Middle frontal gyrus (tissue), 1 donor: ENCODE measurements at regions not wholly inside any gene's neighbourhood (a gene's known extent, or its start where the extent isn't known, plus 50 kb on each side); places are given as distances from the start of the nearest gene placed in this dataset.
"Not testable (repeated sequence)": the region's sequence is repeated elsewhere in the genome, so short reads cannot be mapped to it uniquely, and the experiment has no call there.

Experiments
- DNase-seq: peaks from one replicate; pipeline ENCODE4 v3.0.0-alpha.2; 2015; ENCODE audit warnings: low spot score; ENCODE audit errors: extremely low spot score

DNA sequence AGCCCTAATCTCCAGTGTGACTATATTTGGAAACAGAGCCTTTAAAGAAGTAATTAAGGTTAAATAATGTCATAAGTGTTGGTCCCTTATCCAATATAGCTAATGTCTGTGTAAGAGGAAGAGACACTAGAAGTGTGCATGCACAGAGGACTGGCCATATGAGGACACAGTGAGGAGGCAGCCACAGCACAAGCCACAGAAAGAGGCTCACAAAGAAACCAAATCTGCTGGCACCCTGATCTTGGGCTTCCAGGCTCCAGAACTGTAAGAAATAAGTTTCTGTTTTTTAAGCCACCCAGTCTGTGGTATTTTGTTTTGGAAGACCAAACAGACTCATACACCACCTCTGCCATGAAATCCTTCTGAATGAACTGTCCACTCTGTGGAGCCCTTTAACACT lies 186.4 kb upstream of the SLC39A10 start:
- no peak for DNase-seq

DNA sequence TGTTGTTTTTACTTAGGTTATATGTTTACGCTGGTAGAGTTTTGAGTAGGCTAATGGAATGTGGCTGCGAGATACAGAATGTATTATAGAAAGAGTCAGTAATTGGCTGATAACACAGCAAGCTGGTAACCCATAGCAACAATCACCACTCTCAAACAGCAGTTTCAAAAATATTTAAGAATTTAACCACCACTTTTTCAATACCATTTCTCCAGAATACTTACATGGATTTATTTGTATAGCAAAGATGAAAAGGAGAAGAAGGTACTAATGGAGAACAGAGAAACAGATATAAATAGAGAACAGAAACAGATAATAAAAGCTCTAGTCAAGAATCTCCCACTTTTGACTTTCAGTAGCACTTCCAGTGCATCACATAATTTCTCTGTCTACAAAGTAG lies 188.3 kb upstream of the SLC39A10 start:
- DNase-seq, result no peak

DNA sequence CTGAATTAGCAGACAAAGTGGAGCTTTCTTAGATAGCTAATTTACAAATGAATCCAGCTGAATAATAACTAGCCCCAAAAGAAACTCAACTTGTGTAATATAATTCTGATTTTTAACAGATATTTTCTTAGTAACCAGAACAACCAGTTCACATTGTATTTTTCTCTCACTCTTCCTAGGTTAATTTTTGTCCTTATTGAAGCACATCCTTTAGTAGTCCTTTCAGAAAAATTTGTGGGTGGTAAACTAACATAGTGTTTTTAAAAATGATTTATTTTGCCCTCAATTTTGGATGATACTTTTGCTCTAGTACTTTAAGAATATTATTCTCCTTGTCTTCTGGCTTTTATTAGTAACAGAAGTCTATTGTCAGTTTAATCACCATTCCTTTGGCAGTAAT lies 190.6 kb upstream of the SLC39A10 start:
- no peak for DNase-seq

DNA sequence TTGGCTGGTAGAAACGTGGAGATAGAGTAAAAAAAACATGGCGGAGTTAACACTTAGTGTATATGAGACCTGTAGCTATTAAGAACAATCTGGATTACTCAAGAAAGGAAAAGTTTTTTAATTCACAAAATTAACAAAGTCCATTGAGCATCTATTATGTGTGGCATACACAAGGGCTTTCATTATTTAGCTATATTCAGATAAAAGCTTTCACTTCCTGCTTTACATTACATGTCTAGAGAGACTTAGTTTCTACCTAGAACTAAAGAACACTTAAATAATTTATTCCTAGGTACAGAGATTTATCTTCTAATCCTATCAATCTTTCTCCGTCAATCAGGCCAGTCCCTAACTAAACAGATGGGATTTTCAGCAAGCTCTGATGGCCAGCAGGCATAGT lies 196.0 kb upstream of the SLC39A10 start:
- DNase-seq, result no peak

DNA sequence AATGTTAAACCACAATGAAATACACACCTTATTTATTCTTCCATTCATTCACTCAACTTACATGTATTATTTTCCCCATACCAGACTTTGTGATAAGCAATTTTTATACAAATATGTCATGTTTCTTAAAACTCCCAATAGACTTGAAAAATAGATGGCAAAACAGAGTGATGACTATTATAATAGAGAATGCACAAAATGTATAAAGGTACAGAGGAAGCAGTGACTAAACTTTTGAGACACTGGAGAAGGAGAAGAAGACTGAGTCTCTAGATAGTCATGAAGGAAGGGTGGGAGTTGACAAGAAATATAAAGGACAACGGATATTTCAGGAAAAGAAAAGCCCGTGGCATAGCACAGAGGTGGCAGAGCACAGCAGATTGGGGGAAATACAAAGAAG lies 198.1 kb upstream of the SLC39A10 start:
- no peak for DNase-seq

DNA sequence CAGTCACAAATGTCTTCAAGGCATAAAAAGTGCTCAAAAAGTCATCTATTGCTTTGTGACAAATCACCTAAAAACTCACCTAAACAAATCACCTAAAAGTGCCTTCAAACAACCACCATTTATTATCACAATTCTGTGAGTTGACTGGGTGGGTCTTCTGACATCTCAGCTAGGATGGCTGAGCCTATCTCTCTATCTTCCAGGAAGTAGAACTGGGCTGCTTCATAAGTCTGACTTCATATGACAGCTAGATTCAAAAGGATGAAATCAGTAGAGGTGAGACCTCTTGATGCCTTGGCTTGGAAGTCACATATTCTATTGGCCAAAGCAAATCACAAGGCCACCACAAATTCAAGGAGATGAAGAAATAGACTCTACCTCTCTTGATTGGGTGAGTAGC lies 199.2 kb upstream of the SLC39A10 start:
- no peak for DNase-seq

DNA sequence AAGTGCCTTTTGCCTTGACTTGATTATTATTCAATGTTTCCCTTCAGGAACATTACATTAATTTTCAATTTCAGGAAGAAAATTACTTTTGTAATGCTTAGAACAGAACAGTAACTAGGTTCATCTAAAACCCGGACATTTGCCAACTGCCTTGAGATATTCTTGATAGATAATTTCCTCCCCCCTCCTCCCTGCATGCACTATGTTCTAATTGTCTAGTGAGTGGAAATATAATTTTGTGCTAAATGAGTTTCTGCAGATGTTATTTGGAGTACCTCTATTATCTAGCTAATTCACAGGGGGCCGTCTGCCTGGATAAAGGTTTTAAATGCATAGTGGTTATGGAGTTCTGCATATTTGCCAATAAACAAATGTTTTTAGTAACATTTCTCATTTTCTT lies 200.3 kb upstream of the SLC39A10 start:
- DNase-seq, result no peak

DNA sequence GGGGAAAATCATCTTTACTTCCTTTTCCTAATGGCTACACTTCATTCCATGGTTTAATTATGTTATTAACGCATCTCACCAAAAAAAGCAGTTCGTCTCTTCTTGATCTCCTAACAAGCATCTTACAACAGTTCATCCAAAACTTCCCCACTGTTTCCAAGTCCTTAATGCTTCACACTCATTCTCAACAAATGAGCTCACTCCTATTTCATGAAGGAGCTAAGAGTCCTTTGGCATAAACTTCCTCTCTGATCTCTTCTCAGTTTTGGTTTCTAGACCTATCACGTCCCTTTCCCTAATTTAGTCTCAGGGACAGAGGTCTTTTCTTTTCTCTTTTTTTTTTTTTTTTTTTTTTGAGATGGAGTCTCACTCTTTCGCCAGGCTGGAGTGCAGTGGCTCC lies 205.9 kb upstream of the SLC39A10 start:
- no peak for DNase-seq

DNA sequence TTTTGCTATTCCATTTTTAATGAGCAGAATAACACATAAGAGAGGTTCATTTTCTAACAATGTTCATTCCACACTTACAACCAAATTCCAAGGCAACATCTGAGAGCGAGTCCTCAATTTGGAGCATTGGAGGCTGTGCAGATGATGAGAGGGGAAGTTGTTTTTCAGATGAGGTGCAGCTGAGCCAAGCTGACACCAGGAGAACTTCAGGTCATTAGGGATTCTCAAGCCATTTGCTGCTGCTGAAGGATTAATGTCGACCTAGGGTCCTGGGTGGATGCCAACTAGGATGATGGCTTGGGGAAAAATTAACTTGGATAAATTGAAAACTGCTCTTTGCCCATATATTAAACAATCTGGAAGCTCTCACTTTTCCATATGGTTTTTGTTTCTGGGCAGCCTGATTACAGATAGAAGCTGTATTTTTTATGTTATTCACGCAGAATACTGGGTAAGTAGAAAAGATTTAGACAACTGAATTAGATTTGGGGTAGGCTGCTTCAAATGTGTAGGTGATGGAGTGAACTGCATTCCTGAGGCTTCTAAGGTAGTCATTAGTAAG lies 206.4 kb upstream of the SLC39A10 start:
- no peak for DNase-seq

DNA sequence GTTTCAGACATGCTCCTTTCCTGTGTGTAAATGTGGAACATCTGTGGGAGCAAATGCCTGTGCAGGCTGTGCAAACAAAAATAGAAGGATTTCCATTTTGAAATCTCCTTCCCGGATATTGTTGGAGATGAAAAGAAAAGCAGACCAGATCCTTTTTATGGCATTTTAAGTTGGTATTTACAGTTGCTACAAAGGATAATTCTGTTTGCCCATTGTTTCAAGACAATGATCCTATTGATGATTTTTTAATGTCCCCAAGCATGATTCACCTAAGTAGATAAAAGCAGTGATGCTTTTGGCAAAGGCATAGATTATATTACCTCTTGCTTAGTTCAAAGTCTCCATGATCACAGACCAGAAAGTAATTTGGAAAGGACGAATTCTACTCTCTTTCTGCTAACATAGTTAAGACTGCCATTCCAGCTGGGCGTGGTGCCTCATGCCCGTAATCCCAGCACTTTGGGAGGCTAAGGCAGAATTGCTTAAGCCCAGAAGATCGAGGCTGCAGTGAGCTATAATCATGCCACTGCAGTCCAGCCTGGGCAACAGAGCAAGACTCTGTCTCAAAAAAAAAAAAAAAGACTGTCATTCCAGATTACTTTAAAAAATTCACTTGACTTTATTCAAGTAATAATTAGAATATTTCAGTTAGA lies 209.6 kb upstream of the SLC39A10 start:
- no peak for DNase-seq

DNA sequence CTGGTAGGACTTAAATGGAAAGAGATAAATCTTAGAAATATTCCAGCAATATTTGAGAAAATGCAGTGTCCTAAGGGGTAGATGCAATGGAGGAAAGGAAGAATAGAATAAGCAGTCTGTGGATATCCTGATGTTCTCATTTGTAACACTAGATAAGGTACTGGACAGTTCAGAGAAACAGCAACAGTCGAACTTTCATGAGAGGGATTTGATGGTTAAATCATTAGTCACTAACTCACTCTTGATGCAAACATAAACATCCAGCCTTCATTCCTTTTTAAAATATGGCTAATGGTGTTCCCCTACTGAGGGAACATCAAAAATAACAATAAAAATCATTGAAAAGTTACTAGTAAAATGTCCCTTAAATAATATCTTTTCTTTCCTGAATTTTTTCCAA lies 211.4 kb upstream of the SLC39A10 start:
- no peak for DNase-seq

DNA sequence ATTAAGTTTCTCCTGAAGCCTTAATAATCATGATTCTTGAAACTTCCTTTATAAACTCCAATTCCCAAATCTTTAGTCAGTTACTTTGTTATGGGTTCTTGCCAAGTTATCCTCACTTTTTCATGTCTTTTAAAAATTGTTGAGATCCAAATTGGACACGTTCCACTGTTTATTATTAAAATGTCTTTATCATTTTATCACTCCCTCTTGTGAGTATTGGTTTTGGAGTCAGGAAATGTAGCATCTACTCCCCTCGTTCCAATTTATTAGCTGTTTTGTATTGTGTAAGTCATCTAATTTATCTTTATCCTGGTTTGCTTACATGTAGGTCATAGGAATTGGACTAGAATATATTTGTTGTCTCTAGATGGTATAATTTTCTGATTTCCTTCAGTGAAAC lies 213.1 kb upstream of the SLC39A10 start:
- DNase-seq, result no peak

DNA sequence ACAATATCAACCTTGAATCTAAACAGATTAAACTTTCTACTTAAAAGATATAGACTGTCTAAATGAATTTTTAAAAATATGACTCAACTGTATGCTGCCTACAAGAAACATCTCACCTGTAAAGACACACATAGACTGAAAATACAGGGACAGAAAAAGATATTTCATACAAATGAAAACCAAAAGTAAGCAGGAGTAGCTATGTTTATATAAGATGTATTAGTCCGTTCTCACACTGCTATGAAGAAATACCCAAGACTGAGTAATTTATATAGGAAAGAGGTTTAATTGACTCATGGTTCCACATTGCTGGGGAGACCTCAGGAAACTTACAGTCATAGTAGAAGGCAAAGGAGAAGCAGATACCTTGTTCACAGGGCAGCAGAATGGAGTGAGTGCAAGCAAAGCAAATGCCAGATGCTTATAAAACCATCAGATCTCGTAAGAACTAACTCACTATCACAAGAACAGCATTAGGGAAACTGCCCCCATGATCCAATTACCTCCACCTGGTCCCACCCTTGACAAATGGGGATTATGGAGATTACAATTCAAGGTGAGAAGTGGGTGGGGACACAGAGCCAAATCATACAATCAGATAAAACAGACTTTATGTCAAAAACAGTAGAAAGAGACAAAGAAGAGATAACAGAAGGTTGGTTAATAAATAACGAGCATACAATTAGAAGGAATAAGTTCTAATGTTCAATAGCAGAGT lies 214.4 kb upstream of the SLC39A10 start:
- no peak for DNase-seq

DNA sequence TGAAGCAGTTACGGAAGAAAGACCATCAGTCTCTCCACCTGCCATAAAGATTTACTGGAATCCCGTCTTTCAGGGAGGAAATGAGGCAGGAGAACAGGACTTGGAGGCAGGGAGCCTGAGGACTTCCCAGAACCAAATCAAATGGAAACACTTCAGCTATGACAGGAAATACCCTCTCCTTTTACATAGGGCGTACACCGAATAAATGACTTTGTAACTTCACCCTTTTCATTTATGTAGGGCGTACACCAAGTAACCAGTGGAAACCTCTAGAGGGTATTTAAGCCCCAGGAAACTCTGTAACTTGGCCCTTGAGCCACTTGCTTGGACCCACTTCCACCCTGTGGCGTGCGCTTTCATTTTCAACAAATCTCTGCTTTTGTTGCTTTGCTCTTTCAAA lies 218.3 kb upstream of the SLC39A10 start:
- no peak for DNase-seq

DNA sequence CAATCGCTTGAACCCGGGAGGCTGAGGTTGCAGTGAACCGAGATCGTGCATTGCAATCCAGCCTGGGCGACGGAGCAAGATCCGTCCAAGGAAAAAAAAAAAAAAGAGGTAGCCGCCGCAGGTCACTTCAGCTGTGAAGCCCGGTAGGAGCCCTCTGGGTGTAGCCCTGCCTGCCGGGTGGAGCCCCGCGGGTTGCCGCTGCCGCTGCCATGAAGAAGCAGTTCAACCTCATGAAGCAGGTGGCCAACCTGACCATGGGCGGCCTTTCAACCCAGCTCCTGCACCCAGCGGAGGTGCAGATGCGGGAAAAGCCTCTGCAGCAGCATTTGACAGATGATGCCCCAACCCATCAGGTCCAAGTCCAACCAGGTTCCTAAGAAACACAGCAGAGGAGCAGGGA lies 219.5 kb upstream of the SLC39A10 start:
- no peak for DNase-seq

DNA sequence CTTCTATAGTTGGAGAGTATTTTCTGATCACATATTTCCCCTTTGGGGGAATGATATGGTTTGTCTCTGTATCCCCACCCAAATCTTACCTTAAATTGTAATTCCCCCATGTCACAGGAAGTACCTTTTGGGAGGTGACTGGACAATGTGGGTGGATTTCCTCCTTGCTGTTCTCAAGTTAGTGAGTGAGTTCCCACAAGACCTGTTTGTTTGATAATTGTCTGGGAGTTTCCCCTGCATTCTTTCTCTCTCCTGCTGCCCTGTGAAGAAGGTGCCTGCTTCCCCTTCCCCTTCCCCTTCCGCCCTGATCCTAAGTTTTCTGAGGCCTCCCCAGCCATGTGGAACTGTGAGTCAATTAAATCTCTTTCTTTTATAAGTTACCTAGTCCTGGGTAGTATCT lies 222.7 kb upstream of the SLC39A10 start:
- no peak for DNase-seq

DNA sequence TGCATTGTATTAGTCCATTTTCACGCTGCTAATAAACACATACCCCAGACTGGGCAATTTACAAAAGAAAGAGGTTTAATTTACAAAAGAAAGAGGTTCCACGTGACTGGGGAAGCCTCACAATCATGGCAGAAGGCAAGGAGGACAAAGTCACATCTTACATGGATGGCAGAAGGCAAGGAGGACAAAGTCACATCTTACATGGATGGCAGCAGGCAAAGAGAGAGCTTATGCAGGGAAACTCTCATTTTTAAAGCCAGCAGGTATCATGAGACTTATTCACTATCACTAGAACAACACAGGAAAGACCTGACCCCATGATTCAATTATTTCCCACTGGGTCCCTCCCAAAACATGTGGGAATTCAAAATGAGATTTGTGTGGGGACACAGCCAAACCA lies 223.3 kb upstream of the SLC39A10 start:
- DNase-seq, result not testable (repeated sequence)

DNA sequence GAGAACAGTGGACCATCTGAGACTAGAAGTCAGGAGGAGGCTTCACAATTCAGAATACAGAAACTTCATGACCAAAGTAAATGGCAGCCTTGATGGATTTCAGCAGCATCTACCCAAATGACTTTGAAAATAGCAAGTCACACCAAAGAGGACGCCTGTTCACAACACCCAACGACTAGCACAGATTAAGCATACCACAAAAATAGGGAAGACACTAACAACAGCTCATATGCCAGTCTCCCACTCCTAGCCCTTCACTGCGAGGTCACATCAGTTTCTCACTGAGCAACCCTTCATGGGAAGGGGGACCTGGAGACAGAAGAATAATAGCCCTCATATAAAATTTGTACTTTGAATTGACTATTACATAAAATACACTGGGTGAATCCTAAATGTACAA lies 228.4 kb upstream of the SLC39A10 start:
- DNase-seq, result no peak

DNA sequence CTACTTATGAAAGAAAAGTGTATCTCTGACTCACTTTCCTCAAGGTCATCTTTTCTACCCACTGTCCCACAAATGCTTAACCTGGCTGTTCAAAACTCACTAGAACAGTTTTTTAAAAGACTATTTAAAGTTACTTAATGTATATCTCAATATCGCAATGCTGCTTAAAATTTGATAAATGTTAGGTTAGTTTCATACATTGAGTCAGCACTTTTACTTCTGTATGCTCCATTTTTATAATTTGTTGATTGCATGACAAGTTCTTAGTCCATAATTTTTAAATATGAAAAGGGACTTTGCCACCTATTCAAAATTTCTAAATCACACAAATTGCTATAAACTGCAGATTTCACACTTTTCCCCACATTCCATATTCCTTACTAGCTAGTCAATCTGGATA lies 231.7 kb upstream of the SLC39A10 start:
- DNase-seq, result no peak

DNA sequence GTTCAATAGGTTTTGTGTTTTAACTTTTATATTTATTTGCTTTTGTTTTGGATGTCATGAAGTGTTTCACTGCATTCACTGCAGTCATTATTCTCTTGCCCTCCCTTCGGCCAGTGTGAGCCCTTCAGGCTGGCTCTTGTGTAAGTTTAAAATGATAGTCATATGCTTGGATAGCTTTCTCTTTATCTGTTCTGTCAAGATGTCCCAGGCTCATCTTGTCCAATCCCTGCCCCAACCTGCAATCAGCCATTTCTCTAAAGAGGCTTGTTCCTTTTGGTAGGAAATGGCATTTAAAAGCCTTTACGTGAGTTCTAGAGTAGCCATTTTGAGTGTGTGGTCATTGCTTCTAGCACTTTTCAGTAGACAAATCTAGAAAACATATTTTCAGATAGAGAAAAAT lies 238.0 kb upstream of the SLC39A10 start:
- DNase-seq, result no peak

DNA sequence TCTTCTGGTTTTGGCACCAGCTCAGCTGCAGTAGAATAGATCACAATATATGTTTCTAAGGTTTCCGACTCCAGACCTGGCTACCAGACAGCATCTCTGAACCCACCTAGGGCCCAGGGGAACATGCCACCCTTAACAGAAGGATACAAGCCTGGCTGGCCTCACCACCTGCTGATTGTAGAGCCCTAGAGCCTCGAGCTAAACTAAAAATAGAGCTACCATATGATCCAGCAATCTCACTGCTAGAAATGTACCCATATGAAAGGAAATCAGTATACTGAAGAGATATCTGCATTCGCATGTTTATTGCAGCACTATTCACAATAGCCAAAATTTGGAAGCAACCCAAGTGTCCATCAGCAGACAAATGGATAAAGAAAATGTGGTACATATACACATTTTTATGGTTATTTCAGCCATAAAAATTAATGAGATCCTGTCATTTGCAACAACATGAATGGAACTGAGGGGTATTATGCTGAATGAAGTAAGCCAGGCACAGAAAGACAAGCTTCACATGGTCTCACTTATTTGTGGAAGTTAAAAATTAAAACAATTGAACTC lies 242.4 kb upstream of the SLC39A10 start:
- DNase-seq, result no peak

DNA sequence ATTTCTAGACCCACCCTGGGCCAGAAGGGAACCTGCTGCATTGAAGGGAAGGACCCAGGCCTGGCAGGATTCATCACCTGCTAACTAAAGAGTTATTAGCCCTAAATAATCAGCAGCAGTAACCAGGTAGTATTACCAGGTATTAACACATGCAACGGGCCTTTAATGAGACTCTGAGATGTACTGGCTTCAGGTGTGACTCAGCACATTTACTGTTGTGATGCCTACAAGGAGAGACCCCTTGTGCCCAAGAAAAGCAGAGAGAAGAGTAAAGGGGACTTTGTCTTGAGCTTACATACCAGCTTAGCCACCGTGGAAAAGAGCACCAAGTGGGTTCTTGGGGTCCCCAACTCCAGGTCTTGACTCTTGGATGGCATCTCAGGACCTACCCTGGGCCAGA lies 243.1 kb upstream of the SLC39A10 start:
- DNase-seq, result no peak

DNA sequence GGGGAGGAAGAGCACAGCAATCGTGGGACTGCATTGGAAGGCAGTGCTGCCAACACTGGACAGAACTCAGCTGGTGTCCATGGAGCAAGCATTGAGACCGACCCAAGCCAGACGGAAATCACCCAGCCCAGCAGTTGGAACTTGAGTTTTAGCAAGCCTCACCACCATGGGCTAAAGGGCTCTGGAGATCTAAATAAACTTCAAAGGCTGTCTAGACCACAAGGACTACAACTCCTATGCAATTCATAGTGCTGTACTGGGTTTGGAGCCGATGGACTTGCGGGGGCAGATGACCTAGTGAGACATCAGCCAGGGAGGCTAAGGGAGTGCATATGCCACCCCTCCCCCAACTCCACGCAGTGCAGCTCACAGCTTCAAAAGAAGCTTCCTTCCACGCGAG lies 243.6 kb upstream of the SLC39A10 start:
- no peak for DNase-seq
